ENCODE measurements at regions not wholly inside any gene's neighbourhood (a gene's known extent, or its start where the extent isn't known, plus 50 kb on each side); places are given as distances from the start of the nearest gene placed in this dataset.

GRCh38 chr14:21921453-21921852, 247.8 kb upstream of the OR4E1 start:
- no peak for ATAC-seq
- H3K4me1 ChIP-seq = no peaks in the 10 kb centered on the region
- no peak overlapping the region for H3K27ac ChIP-seq
- H3K27me3 ChIP-seq = no peaks in the 10 kb centered on the region
- no peak for DNase-seq
- intact Hi-C loops (cut with DNase I) = no loop called here
- no peak for TF ChIP-seq CTCF (IDR thresholded peaks at IDR 0.05)
- H3K36me3 ChIP-seq = no peaks in the 10 kb centered on the region
- H3K9me3 ChIP-seq = peaks cover 0 to 3% (median 0%) of the 10 kb centered on the region in 11 donors
- H3K4me3 ChIP-seq = no peak overlapping the region
- 77 to 82% methylated on average over 1 of the region's 1 CpG for WGBS, 2 donors

GRCh38 chr14:21917699-21918436, 244.2 kb upstream of the OR4E1 start:
- ATAC-seq = peak in 1 of 8 donors; percentile 44
- Histone ChIP-seq H3K4me3 (peak overlapping the region in 1 of 10 donors; percentile 0), H3K9me3 (peaks cover 0 to 3% (median 0%) of the 10 kb centered on the region in 11 donors), H3K4me1 (peaks cover 0 to 6% (median 0%) of the 10 kb centered on the region in 9 donors), H3K27me3 (no peaks in the 10 kb centered on the region), H3K27ac (no peak overlapping the region), H3K36me3 (no peaks in the 10 kb centered on the region)
- DNase-seq = peak in 1 of 2 donors; percentile 13
- WGBS, 2 donors = 19 to 23% methylated on average over 4 of the region's 4 CpGs
- TF ChIP-seq CTCF (IDR thresholded peaks at IDR 0.05) = peak; percentile 23 to 81 (median 65)
- intact Hi-C loops (cut with DNase I) = no loop called here

- 39 to 66% methylated on average over 2 of the region's 2 CpGs for WGBS, 2 donors
- Histone ChIP-seq H3K4me1 (peaks cover 0 to 6% (median 0%) of the 10 kb centered on the region in 9 donors), H3K36me3 (no peaks in the 10 kb centered on the region), H3K9me3 (no peaks in the 10 kb centered on the region), H3K27ac (no peak overlapping the region), H3K4me3 (no peak overlapping the region), H3K27me3 (no peaks in the 10 kb centered on the region)
- no peak for DNase-seq
- intact Hi-C loops (cut with DNase I) = no loop called here
- TF ChIP-seq CTCF (IDR thresholded peaks at IDR 0.05) = no peak
- no peak for ATAC-seq
Measured at GRCh38 chr14:21915826-21916225, 242.2 kb upstream of the OR4E1 start.

GRCh38 chr14:21913759-21914158, 240.1 kb upstream of the OR4E1 start:
- peak in 2 of 8 donors; percentile 46 to 53 for ATAC-seq
- Histone ChIP-seq H3K4me3 (no peak overlapping the region), H3K27ac (no peak overlapping the region), H3K9me3 (no peaks in the 10 kb centered on the region), H3K27me3 (peaks cover 0 to 12% (median 0%) of the 10 kb centered on the region in 7 donors), H3K4me1 (peaks cover 0 to 6% (median 0%) of the 10 kb centered on the region in 9 donors), H3K36me3 (no peaks in the 10 kb centered on the region)
- intact Hi-C loops (cut with DNase I) = no loop called here
- TF ChIP-seq CTCF (IDR thresholded peaks at IDR 0.05) = peak in 7 of 9 donors; percentile 39 to 59 (median 45)
- DNase-seq = peak in 1 of 2 donors; percentile 46
- 4 to 5% methylated on average over 6 of the region's 6 CpGs for WGBS, 2 donors
